GM21528 (cell line): ENCODE measurements at regions not wholly inside any gene's neighbourhood (a gene's known extent, or its start where the extent isn't known, plus 50 kb on each side); places are given as distances from the start of the nearest gene placed in this dataset.

Source experiments
- ATAC-seq: cut with Tn5 transposase; IDR thresholded peaks from one replicate; pipeline ENCODE4 v1.9.1; 2021; ENCODE audit warnings: mild to moderate bottlenecking, moderate library complexity; ENCODE audit not compliant: unreplicated experiment, low FRiP score

DNA sequence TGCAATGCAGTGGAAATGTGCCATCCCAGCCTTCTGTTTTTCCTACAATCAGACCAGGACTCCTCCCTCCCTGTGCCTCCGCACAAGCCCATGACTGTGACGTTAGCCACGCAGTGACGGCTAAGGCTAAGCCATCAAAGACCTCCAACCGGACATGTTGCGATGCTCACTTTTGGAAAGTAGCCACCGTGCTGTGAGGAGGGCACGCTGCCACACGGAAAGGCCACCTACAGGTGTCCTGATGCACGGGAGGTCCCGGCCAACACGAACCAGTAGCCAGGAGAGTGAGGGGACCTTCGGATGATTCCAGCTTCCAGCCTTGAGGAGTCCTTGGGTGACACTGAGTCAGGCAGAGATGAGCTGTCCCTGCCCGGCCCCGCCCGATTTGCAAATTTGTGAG, 53.9 kb downstream of the FOXL1 start:
- no peak for ATAC-seq

GRCh38 chr16:86632944-86633343, 54.6 kb downstream of the FOXL1 start:
- no peak for ATAC-seq

DNA sequence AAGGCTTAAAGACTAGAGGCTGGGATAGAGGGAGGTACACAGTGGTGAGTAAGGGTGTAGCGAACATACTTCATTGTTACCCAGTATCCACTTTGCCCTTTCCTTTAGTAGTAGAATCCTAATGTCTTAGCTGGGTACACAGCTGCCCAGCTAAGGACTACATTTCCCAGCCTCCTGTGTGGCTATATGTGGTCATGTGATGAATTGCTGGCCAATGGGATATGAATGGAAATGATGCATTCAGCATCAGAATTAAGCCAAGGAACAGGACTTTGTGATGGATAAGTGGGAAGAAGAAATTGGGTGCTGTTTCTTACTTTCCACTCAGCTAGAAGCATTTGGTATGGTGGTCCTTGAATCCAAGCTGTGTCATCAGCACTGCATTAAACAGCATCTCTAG, 55.9 kb downstream of the FOXL1 start:
- ATAC-seq = no peak

GRCh38 chr16:86635176-86635876, 57.0 kb downstream of the FOXL1 start:
- no peak for ATAC-seq

DNA sequence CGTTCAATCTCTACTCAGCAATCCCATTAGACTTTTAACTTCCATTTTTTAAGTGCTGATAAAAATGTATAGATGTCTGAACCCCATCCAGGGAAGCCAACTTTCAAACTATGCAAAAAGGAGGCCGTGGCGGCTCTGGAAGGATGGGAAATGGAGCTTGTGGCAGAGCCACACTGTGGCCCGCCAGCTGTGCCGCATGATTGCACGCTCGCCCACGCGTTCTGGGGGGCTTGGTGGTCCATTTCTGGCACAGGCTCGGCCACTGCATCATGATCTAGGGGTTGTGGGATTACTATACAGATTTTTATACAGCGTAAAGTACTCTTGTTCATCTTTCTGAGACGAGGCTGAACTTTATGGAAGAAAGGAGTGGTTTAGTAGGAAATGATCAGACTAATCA, 57.6 kb downstream of the FOXL1 start:
- ATAC-seq = no peak

GRCh38 chr16:86637744-86638143, 59.4 kb downstream of the FOXL1 start:
- ATAC-seq = no peak

GRCh38 chr16:86638642-86639041, 60.3 kb downstream of the FOXL1 start:
- ATAC-seq = no peak

- no peak for ATAC-seq
Measured at GRCh38 chr16:86639354-86639753, 61.0 kb downstream of the FOXL1 start.

- no peak for ATAC-seq
Measured at GRCh38 chr16:86640265-86640843, 62.0 kb downstream of the FOXL1 start.

- ATAC-seq = no peak
Measured at GRCh38 chr16:86642087-86642486, 63.7 kb downstream of the FOXL1 start.

DNA sequence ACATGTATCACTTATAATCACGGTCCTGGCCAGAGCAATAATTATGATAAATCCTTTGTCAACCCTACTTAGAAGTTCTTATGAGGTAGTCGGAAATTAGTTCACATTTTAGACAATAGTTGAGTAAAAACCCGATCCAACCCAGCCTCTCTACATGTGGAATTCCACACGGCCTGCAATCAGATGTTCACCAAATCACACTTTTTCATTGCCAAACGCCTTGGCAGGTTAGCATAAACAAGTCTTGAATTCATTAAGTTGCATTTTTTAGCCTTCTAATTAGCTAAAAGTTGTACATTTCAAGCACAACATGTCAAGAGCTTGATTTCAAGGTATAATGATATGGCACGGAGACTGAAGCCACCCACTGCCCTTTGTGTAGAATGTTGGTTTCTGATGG, 65.3 kb downstream of the FOXL1 start:
- no peak for ATAC-seq

GRCh38 chr16:86647561-86647960, 69.2 kb downstream of the FOXL1 start:
- no peak for ATAC-seq

DNA sequence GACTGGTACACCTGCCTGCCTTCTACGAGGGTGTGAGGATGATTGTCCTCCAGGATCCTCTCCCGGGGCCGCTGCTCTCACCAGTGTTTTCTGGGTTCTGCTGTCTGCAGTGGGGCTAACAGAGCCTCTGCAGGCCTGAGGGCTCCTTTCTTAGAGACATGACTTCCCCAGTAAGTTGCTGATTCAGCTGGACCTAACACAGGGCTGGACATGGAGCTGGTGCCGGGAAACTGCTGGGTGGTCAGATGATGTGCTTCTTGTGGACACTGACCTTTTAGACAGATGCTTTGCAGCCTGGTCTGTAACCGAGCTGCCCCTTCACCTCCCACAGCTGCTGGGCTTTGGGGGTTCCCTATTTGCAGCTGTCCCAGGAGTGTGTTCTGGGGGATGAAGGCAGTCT, 71.5 kb downstream of the FOXL1 start:
- no peak for ATAC-seq

- no peak for ATAC-seq
Measured at GRCh38 chr16:86651013-86651627, 72.8 kb downstream of the FOXL1 start.

GRCh38 chr16:86651823-86652222, 73.5 kb downstream of the FOXL1 start:
- no peak for ATAC-seq

DNA sequence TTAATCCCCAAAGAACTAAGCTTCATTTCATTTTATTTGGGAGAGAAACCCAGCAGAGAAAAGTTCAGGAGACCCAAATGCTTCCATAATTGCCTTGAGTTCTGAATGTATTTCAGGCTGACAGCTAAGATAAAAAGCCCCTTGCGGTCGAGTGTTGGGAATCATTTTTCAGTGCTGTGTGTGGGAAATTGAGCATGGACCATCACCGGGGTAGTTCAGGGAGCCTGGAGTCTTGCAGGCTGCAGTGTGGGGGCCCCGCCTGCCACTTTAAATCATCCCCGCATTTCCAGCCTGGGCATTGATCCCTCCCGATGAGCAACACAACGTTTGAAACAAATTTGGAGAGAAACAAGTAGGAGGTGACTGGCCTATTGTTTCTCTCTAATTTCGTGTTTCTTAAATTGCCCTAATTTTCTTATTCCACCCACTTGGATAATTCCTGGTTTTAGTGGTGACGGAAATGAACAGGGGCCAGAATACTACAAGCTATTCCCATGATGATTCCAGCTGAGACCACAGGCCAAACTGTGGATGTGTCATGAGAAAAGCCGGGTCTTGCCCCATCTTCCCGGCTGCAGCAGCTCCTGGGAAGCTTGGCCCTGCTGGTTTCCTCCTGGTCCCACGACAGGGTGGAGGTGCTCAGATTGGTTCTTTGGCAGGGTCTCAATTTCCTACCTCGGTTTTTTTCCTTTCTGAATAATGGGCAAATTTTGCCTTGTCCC, 75.1 kb downstream of the FOXL1 start:
- ATAC-seq = no peak

GRCh38 chr16:86657972-86658371, 79.6 kb downstream of the FOXL1 start:
- no peak for ATAC-seq

GRCh38 chr16:86660623-86661022, 82.3 kb downstream of the FOXL1 start:
- no peak for ATAC-seq

- ATAC-seq = no peak
Measured at GRCh38 chr16:86661706-86662105, 83.4 kb downstream of the FOXL1 start.

DNA sequence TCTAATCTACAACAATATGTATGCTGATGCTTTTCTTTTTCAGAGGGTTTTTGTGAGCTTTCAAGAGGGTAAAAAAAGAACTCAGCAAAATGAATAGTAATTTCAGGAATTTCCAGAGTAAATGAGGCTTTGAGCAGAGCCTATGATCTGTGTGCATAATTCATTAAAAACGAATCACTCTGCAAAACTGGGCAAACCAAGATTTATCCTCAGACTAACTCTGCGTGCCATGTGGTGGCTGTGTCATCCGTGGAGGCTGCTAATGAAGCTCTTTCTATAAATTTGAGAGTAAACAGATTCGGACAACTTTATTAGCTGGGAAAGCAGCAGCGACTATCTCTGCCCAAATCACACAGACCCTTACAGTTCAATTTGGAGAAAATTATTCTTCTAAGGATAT, 83.8 kb downstream of the FOXL1 start:
- ATAC-seq = no peak

- no peak for ATAC-seq
Measured at GRCh38 chr16:86662740-86663139, 84.4 kb downstream of the FOXL1 start.
